Neutrophil (primary cell): ENCODE measurements at regions not wholly inside any gene's neighbourhood (a gene's known extent, or its start where the extent isn't known, plus 50 kb on each side); places are given as distances from the start of the nearest gene placed in this dataset.

Experiments used
- H3K27ac ChIP-seq: fragments of 200-600 bp; sonication (generic); 2 replicates; pipeline ENCODE4 v1.5.1; 2016; ENCODE audit warnings: mild to moderate bottlenecking, moderate library complexity
- H3K27me3 ChIP-seq: fragments of 200-600 bp; sonication (generic); 2 replicates; pipeline ENCODE4 v1.6.0; 2016; ENCODE audit warnings: mild to moderate bottlenecking
- H3K36me3 ChIP-seq: fragments of 200-600 bp; sonication (generic); 2 replicates; pipeline ENCODE4 v1.5.1; 2017
- H3K4me1 ChIP-seq, 2 experiments: fragments of 200-600 bp in 1 of 2; sonication (generic) in 1 of 2; 1 replicate in 1 of 2; 2 replicates in 1 of 2; pipeline versions ENCODE4 v1.5.1 to v1.6.1; 2013 to 2016; ENCODE audit warnings: low read depth in 1 of 2, low read length in 1 of 2, mild to moderate bottlenecking in 1 of 2, moderate library complexity in 1 of 2; ENCODE audit not compliant: control insufficient read depth in 1 of 2, insufficient read depth in 1 of 2
- H3K4me3 ChIP-seq, 2 experiments: fragments of 200-600 bp in 1 of 2; sonication (generic) in 1 of 2; 1 replicate in 1 of 2; 2 replicates in 1 of 2; pipeline ENCODE4 v1.5.1; 2013 to 2016; ENCODE audit warnings: low read depth in 1 of 2, low read length in 1 of 2, mild to moderate bottlenecking in 1 of 2, moderate library complexity in 1 of 2
- H3K9me3 ChIP-seq: fragments of 200-600 bp; sonication (generic); 2 replicates; pipeline ENCODE4 v1.5.1; 2016
- TF ChIP-seq, protein P1 (sequence below): fragments of 200-600 bp; sonication (generic); IDR thresholded peaks from 2 replicates; pipeline ENCODE4 v1.5.1; 2016; ENCODE audit warnings: antibody characterized with exemption

DNA sequence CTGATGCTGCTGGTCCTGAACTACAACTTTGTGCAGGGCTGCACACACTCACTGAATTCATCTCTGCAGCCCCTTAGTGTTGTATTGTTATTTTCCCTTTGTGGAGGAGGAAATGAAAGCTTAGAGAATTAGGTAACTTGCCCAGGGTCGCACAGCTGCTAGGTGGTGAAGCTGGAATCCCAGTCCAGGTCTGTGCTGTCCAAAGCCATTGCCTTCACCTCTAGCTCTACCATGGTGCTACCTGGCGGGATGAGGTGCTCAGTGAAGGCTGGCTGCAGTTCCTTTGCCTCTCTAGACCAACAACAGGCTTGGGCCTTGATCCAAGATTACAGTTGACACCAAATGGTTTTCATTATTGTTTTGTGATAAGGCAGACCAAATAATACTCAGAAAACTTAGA, 177.8 kb upstream of the PITX1 start:
- H3K27me3 ChIP-seq, result peaks cover 20% of the 10 kb centered on the region
- TF ChIP-seq, protein P1, sequence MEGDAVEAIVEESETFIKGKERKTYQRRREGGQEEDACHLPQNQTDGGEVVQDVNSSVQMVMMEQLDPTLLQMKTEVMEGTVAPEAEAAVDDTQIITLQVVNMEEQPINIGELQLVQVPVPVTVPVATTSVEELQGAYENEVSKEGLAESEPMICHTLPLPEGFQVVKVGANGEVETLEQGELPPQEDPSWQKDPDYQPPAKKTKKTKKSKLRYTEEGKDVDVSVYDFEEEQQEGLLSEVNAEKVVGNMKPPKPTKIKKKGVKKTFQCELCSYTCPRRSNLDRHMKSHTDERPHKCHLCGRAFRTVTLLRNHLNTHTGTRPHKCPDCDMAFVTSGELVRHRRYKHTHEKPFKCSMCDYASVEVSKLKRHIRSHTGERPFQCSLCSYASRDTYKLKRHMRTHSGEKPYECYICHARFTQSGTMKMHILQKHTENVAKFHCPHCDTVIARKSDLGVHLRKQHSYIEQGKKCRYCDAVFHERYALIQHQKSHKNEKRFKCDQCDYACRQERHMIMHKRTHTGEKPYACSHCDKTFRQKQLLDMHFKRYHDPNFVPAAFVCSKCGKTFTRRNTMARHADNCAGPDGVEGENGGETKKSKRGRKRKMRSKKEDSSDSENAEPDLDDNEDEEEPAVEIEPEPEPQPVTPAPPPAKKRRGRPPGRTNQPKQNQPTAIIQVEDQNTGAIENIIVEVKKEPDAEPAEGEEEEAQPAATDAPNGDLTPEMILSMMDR, result no peak
- peaks cover 15 to 16% of the 10 kb centered on the region in 2 experiments for H3K4me1 ChIP-seq
- no peaks in the 10 kb centered on the region for H3K36me3 ChIP-seq
- H3K4me3 ChIP-seq, result no peak overlapping the region
- H3K27ac ChIP-seq, result no peak overlapping the region
- no peaks in the 10 kb centered on the region for H3K9me3 ChIP-seq

DNA sequence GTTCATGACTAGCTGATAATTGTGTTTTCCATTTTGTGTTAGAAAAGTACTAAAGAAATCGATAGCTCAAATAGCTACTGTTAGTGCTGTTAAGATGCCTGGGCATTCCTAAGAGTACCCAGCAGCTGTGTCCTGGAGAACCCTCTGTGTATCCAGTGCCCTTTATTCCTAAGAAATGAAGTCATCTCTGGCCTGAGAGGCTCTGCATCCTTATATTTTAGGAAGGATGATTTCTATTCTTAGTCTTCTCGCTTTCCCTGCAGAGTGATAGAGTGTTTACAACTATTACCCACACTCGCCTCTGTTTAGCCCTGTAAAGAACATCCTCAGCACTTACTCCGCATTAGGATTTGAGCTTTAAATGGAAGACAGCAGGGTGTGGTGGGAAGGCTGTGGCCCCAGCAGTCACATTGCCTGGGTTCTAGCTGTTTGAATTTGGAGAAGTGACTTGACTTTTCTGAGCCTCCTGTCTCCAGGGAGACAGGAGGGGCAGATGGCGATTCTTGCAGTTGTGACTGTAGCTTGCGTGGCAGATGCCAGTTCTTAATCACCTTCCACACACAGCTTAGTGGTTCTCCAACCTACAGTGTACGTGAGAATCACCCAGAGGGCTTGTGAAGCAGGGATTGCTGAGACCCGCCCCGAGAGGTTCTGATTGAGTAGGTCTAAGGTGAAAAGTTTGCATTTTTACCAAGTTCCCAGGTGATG, 177.2 kb upstream of the PITX1 start:
- Histone ChIP-seq H3K4me3 (no peak overlapping the region), H3K27ac (no peak overlapping the region), H3K4me1 (peaks cover 15 to 16% of the 10 kb centered on the region in 2 experiments), H3K9me3 (no peaks in the 10 kb centered on the region), H3K36me3 (no peaks in the 10 kb centered on the region), H3K27me3 (peaks cover 20% of the 10 kb centered on the region)
- TF ChIP-seq, protein P1, result no peak

DNA sequence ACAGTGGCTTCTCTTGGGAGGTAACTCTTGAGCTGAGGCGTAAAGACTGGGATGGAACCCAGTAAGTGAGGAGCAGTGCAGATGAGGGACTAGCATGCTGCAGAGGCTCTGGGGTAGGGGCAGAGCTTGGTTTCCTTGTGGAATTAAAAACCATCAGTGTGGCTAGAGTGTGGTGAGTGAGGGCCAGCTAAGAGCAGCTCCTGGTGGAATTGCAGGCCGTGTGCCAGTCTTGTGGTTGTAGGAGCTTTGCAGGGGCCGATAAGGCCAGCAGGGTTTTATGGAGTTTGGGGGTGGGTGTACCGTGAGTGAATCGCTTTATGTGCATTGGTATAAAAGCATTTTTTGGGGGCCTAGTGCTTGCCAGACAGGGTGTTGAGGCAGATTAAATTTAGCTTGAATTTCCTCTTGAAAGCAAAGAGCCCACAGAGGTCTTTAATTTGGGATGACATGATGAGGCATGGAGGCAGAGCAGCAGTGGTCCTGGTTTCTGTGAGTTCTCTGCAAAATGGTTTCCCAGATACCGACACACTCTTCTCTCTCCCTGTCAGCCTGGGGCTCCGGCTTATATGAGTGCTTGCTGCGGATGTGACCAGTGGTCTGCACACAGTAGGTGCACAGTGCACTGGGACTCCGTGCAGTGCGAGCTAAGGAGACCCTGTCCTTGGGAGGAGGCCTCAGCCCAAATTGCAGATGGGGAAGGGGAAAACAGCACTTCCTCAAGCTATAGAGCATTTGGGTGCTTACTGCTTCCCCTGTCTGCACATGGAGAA, 176.4 kb upstream of the PITX1 start:
- Histone ChIP-seq H3K4me3 (no peak overlapping the region), H3K9me3 (no peaks in the 10 kb centered on the region), H3K36me3 (no peaks in the 10 kb centered on the region), H3K27ac (no peak overlapping the region), H3K4me1 (peaks cover 8 to 9% of the 10 kb centered on the region in 2 experiments), H3K27me3 (peaks cover 20% of the 10 kb centered on the region)
- TF ChIP-seq, protein P1, result no peak

DNA sequence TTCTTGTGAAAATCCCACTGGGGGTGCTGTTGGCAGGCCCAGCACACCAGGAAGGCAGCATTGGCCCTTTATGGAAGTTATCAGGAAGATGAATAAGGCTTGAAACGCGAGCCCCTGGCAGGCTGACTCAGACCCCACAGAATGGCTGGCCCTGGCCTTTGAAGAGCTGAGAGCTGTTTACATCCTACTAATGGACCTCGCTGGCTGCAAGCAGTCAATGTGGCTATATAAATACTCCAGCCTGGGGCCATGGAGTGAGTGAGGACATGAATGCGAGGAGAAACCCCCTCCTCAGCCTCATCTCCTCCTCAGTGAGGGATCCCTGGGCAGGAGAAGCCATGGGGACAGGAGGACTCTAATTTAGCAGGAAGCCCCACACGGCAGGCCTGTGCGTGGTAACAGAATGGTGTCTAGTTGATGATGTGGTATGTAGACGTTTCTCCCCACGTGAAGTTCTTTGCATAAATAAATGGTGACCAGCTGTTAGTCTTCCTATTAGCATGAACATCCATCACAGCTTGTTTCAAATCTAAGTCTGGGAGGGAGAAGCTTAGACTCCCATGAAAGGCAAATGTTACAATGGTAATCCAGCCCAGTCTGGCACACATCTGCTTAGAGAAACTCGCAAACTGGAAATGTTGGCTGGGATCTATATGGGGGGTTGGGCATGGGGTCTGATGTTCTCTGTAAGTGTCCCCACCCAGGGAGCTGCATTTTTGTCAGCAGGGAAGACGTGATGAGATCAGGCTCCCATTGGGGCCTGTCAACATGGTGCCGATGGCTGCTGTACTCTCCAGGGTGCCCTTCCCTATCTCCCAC, 175.1 kb upstream of the PITX1 start:
- Histone ChIP-seq H3K9me3 (no peaks in the 10 kb centered on the region), H3K4me1 (no peaks in the 10 kb centered on the region), H3K27ac (no peak overlapping the region), H3K36me3 (no peaks in the 10 kb centered on the region), H3K27me3 (peaks cover 17% of the 10 kb centered on the region), H3K4me3 (no peak overlapping the region)
- TF ChIP-seq, protein P1, result no peak

DNA sequence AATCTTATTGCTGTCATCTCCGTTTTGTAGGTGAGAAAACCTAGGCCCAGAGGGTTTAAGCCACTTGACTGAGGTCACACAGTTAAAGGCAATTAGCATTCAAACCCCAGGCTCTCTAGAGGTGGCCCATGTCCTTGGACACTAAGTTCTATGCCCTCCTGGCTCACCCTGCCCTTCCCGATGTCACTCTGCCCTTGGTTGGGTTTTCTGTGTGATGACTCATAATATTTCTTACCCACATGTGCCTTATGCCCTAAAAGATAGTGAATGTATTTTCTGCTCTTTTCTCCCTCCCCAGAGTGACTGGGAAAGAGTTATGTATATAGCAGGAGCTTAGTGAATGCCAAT, 174.5 kb upstream of the PITX1 start:
- H3K4me1 ChIP-seq, result no peaks in the 10 kb centered on the region
- no peak overlapping the region for H3K27ac ChIP-seq
- no peaks in the 10 kb centered on the region for H3K9me3 ChIP-seq
- peaks cover 12% of the 10 kb centered on the region for H3K27me3 ChIP-seq
- H3K36me3 ChIP-seq, result no peaks in the 10 kb centered on the region
- TF ChIP-seq, protein P1, result no peak
- H3K4me3 ChIP-seq, result no peak overlapping the region
